GM12865 (cell line): ENCODE measurements at regions not wholly inside any gene's neighbourhood (a gene's known extent, or its start where the extent isn't known, plus 50 kb on each side); places are given as distances from the start of the nearest gene placed in this dataset.

Source experiments
- DNase-seq: peaks from one replicate; pipeline ENCODE4 v3.0.0; 2010; ENCODE audit warnings: low read depth
- H3K4me3 ChIP-seq: 2 replicates; pipeline ENCODE4 v1.5.1; 2011; ENCODE audit warnings: mild to moderate bottlenecking, low read depth, low read length, control low read depth
- TF ChIP-seq, protein P1 (sequence below): IDR thresholded peaks from 2 replicates; pipeline ENCODE4 v1.5.1; 2011; ENCODE audit warnings: low read length, control low read depth, low read depth, inconsistent platforms; ENCODE audit not compliant: insufficient read depth; ENCODE audit errors: missing control alignments

GRCh38 chr2:150663143-150663542 lies 175.7 kb upstream of the RND3 start:
- TF ChIP-seq, protein P1, sequence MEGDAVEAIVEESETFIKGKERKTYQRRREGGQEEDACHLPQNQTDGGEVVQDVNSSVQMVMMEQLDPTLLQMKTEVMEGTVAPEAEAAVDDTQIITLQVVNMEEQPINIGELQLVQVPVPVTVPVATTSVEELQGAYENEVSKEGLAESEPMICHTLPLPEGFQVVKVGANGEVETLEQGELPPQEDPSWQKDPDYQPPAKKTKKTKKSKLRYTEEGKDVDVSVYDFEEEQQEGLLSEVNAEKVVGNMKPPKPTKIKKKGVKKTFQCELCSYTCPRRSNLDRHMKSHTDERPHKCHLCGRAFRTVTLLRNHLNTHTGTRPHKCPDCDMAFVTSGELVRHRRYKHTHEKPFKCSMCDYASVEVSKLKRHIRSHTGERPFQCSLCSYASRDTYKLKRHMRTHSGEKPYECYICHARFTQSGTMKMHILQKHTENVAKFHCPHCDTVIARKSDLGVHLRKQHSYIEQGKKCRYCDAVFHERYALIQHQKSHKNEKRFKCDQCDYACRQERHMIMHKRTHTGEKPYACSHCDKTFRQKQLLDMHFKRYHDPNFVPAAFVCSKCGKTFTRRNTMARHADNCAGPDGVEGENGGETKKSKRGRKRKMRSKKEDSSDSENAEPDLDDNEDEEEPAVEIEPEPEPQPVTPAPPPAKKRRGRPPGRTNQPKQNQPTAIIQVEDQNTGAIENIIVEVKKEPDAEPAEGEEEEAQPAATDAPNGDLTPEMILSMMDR, result no peak
- DNase-seq, result no peak
- no peak overlapping the region for H3K4me3 ChIP-seq

DNA sequence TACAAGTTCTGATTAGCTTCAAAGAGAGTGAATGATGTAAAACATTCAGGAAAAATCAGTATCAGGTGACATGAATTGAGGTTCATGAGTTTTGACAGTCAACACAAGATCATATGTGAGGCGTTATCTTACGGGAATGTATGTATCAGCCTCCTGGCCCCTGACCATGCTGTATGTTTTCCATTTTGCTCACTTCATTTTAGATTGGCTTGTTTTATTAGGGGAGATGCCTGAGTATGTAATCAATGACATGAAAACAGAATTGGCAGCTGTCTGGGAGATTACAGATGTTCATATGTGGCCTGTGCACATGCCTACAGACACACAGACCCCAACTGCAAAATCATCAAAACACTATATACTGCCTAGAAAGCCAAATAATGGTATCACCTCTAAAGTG lies 168.5 kb upstream of the RND3 start:
- no peak for DNase-seq
- H3K4me3 ChIP-seq, result no peak overlapping the region
- TF ChIP-seq, protein P1, result no peak

DNA sequence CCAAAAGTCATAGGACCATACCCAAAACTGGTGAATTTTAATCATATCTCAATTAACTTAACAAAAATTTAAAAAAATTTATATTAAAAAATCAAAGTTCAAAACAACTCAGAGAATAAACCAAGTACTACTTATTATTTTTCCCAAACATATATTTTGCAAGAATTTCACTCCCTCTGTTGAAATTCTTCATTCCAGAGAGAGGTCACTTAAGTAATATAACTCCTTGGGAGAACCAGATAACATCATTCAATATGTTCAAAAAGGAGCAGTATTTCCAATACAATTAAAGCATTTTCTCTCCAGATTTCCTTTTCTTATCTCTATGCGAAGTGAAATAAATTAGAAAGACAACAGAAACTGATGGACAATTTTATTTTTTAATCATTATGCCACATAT lies 165.9 kb upstream of the RND3 start:
- no peak for DNase-seq

DNA sequence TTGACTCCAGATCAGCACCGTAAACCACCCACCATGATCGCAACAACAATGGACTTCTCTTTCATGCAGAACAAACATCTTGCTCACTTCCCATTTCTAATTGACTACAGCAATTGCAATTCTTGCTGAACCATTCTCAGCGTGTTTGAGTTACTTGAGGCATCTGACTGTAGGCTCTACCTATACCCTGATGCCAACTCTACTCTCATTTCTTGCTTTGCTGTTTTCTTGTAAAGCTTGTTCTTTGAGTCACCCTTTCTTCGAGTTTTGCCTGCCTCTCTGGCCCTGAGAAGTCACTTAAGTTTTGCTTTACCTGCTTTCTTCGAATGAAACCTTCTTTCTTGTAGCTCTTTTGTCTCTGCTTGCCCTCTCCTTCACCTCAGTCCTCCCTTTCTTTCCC lies 160.5 kb upstream of the RND3 start:
- no peak overlapping the region for H3K4me3 ChIP-seq
- TF ChIP-seq, protein P1, result no peak
- no peak for DNase-seq

More for the DNA sequence above, 165.9 kb upstream of the RND3 start:
- TF ChIP-seq, protein P1, result no peak
- no peak overlapping the region for H3K4me3 ChIP-seq

DNA sequence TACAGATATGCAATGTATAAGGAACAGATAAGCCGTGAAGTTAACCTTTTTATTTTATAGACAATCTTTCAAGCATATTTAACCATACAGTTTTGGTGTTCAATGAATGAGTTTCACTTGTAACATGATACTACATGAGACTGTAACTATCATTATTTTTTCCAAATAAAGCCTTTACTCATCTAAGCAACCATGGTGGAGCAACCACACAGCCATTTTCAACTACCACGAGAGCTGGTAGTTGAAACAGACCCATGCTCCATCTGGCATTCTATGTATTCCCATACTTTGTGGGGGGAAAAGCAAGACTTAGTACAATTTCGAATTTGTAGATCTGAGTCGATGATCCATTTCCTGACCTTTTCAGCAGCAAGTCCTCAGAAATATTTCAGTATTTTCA lies 159.3 kb upstream of the RND3 start:
- DNase-seq, result no peak
- TF ChIP-seq, protein P1, result no peak
- H3K4me3 ChIP-seq, result no peak overlapping the region

- no peak for DNase-seq
Observed at GRCh38 chr2:150644298-150645067, 157.0 kb upstream of the RND3 start.

More at GRCh38 chr2:150644298-150645067, 157.0 kb upstream of the RND3 start:
- TF ChIP-seq, protein P1, result no peak
- H3K4me3 ChIP-seq, result no peak overlapping the region
